ENCODE measurements at regions not wholly inside any gene's neighbourhood (a gene's known extent, or its start where the extent isn't known, plus 50 kb on each side); places are given as distances from the start of the nearest gene placed in this dataset.

DNA sequence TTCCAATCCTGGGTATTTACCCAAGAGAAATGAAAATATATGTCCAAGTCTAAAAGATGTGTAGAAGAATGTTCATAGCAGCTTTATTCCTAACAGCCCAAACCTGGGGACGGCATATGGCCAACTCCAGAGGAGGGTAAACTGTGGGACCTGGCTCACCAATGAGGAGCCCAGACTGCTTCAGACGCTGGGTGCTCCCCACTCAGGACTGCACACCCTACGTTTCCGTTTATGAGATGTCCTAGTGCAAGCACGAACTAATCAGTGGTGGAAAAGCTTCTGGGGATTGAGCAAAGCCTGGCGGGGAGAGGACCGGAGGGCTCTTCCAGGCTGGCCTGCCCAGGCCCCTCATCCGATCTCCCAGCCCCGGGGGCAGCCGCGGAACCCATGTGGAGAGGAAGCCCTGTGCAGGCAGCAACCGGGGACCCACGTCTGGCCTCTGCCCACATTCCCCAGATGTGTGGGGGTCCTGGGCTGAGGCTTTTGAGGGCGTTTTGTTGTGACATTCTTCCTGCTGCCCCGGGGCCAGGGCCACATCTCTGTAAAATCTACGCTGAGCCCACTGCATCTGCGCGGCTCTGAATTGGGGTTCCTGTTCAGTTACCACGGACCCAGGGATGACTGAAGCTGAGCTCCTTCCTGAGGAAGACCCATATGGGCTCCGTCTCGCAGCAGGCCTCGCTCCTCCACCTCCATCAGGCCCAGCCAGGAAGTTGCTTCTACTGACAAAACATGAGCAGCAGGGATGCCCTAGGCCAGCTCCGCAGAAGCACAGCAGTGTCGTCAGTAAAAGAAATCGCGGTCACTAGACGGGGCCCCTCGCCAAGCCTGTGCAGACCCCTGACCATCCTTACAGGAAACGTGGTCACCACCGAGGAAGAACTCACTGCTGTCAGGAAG lies 188.0 kb downstream of the DLL1 start:
- Histone ChIP-seq H3K27ac (no peak overlapping the region), H3K36me3 (ENCODE audit: low read depth, missing control alignments) (no peaks in the 10 kb centered on the region), H3K9me3 (no peaks in the 10 kb centered on the region), H3K27me3 (no peaks in the 10 kb centered on the region), H3K4me3 (no peak overlapping the region), H3K4me1 (no peaks in the 10 kb centered on the region)
- 92 to 93% methylated on average over 26 to 30 of the region's 30 CpGs for WGBS, 2 donors
- DNase-seq, result peak; percentile 11
- no peak for TF ChIP-seq POLR2A (IDR thresholded peaks at IDR 0.05)
- TF ChIP-seq, protein P1, sequence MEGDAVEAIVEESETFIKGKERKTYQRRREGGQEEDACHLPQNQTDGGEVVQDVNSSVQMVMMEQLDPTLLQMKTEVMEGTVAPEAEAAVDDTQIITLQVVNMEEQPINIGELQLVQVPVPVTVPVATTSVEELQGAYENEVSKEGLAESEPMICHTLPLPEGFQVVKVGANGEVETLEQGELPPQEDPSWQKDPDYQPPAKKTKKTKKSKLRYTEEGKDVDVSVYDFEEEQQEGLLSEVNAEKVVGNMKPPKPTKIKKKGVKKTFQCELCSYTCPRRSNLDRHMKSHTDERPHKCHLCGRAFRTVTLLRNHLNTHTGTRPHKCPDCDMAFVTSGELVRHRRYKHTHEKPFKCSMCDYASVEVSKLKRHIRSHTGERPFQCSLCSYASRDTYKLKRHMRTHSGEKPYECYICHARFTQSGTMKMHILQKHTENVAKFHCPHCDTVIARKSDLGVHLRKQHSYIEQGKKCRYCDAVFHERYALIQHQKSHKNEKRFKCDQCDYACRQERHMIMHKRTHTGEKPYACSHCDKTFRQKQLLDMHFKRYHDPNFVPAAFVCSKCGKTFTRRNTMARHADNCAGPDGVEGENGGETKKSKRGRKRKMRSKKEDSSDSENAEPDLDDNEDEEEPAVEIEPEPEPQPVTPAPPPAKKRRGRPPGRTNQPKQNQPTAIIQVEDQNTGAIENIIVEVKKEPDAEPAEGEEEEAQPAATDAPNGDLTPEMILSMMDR (IDR thresholded peaks at IDR 0.05), result no peak
- intact Hi-C loops (cut with DNase I; ENCODE audit: low total_unique reads), result no loop called here

DNA sequence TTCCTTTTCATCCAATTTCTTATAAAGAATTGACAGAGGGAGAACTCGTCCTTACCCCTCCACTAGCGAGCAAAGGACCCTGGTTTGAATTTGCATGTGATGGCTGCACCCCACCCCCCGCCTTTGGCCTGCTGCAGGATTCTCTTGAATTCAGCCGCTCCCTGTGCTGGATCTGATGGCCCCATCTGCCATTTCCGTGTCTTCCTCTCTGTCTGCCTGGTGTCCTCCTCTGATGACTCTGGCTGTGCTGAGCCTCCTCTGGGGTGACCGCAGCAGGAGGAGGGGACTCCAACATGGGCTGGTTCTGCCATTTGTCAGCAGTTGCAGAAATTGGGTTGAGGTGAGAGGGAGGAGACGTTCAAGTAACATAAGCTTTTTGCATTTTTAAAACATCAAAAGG lies 188.8 kb downstream of the DLL1 start:
- H3K4me3 ChIP-seq, result no peak overlapping the region
- DNase-seq, result no peak
- intact Hi-C loops (cut with DNase I; ENCODE audit: low total_unique reads), result no loop called here
- H3K27ac ChIP-seq, result no peak overlapping the region
- 86 to 87% methylated on average over 7 of the region's 7 CpGs for WGBS, 2 donors
- no peaks in the 10 kb centered on the region for H3K9me3 ChIP-seq
- no peak for TF ChIP-seq POLR2A (IDR thresholded peaks at IDR 0.05)
- TF ChIP-seq, protein P1 (IDR thresholded peaks at IDR 0.05), result no peak
- no peaks in the 10 kb centered on the region for H3K27me3 ChIP-seq
- no peaks in the 10 kb centered on the region for H3K4me1 ChIP-seq
- H3K36me3 ChIP-seq (ENCODE audit: low read depth, missing control alignments), result no peaks in the 10 kb centered on the region

DNA sequence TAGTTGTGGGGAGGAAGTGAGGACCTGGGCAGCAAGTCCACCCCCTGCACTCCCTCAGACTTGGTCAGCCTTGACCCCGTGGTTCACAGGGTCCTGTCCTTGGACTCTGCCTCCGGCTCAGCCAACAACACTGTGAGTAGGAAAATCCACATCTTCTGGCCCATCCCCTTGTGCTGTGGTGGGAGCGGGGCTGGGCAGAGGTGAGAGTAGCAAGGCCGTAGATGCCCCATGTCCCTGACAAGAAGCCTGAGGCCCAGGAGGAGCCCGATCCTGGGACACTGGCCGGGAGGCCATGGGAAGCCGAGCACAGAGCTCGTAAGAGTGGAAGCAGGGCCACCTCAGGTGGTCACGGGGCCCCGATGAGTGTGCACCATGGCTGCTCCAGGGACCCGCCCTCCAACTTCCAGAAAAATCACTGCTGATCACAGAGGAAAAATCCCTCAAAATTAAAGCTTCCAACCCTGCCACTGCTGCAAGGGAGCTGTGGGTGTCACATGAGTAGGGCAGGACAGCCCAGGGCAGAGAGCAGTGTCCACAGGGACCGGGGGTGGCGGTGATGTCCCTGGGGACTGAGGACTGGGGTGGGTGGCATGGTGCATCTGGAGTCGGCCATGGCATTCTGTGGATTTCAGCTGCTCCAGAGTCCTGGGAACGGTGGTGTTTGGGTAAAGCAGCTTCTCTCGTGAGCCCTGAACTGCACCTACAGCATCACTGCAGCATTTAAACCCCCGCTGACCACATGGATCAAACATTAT lies 189.4 kb downstream of the DLL1 start:
- WGBS, 2 donors, result 92 to 96% methylated on average over 8 to 17 of the region's 17 CpGs
- Histone ChIP-seq H3K27me3 (no peaks in the 10 kb centered on the region), H3K36me3 (ENCODE audit: low read depth, missing control alignments) (no peaks in the 10 kb centered on the region), H3K27ac (no peak overlapping the region), H3K4me3 (no peak overlapping the region), H3K9me3 (no peaks in the 10 kb centered on the region), H3K4me1 (no peaks in the 10 kb centered on the region)
- no peak for TF ChIP-seq POLR2A (IDR thresholded peaks at IDR 0.05)
- intact Hi-C loops (cut with DNase I; ENCODE audit: low total_unique reads), result no loop called here
- DNase-seq, result peak; percentile 10

DNA sequence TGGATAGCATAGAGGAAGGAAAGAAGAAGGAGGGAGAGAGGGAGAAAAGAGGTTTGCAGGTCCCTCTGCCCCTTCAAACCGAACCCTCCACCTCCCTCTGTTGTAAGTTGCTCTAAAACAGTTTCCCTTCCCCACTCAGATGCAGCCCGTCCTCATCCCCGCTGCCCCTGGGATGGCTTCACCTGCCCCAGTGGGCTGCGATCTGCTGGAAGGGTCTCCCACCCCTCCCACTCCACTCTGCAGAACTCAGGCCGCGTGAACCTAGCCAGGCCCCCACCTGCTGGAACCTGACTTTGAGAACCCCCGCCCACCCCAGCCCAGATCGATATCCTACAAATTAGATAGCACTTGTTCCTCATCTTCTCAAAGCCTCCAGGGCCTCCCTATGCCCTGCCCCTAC lies 190.8 kb downstream of the DLL1 start:
- WGBS, 2 donors, result 74 to 96% methylated on average over 5 to 8 of the region's 8 CpGs
- intact Hi-C loops (cut with DNase I; ENCODE audit: low total_unique reads), result no loop called here
- H3K36me3 ChIP-seq (ENCODE audit: low read depth, missing control alignments), result no peaks in the 10 kb centered on the region
- peak; percentile 3 for DNase-seq
- no peak for TF ChIP-seq POLR2A (IDR thresholded peaks at IDR 0.05)
- TF ChIP-seq, protein P1 (IDR thresholded peaks at IDR 0.05), result no peak
- no peak overlapping the region for H3K27ac ChIP-seq
- H3K9me3 ChIP-seq, result no peaks in the 10 kb centered on the region
- no peak overlapping the region for H3K4me3 ChIP-seq
- no peaks in the 10 kb centered on the region for H3K4me1 ChIP-seq
- no peaks in the 10 kb centered on the region for H3K27me3 ChIP-seq

DNA sequence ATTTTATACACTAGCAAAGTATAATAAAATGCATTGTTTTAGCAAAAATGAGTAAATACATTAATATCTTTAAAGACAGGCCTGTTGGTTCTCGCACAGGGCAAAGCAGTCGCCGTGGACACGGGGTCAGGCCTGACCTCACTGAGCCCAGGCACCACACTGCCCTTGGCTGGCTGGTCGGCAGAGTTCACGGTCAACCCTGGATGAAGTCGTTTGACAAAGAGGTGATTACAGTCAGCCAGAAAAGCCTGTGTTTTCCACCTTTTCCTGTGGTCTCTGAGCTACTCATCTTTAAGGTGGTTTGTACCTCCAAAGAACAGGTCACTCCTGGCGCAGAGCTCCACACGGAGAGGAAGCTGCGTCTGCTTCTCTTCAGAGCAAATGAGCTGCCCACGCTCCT lies 191.5 kb downstream of the DLL1 start:
- Histone ChIP-seq H3K4me1 (no peaks in the 10 kb centered on the region), H3K27me3 (no peaks in the 10 kb centered on the region), H3K27ac (no peak overlapping the region), H3K36me3 (ENCODE audit: low read depth, missing control alignments) (no peaks in the 10 kb centered on the region), H3K4me3 (no peak overlapping the region), H3K9me3 (no peaks in the 10 kb centered on the region)
- peak; percentile 8 for DNase-seq
- intact Hi-C loops (cut with DNase I; ENCODE audit: low total_unique reads), result no loop called here
- WGBS, 2 donors, result 84 to 91% methylated on average over 11 of the region's 11 CpGs
- TF ChIP-seq POLR2A (IDR thresholded peaks at IDR 0.05), result no peak
- TF ChIP-seq, protein P1 (IDR thresholded peaks at IDR 0.05), result no peak

All from testis (tissue), 2 donors.